Spleen (tissue), 7 donors: ENCODE measurements at regions not wholly inside any gene's neighbourhood (a gene's known extent, or its start where the extent isn't known, plus 50 kb on each side); places are given as distances from the start of the nearest gene placed in this dataset.

Source experiments
- CTCF ChIP-seq, 11 experiments: fragments of 200-600 bp in 7 of 11; fragments of 450-650 bp in 4 of 11; sonication (generic) in 4 of 11; IDR thresholded peaks in 8 of 11; conservative IDR thresholded peaks in 3 of 11; 1 replicate in 7 of 11; 2 replicates in 4 of 11; pipeline versions ENCODE4 v1.4.0 to v1.8.0; 2016 to 2021; ENCODE audit warnings: antibody characterized with exemption in 11 of 11, inconsistent platforms in 4 of 11, mild to moderate bottlenecking in 1 of 11
- POLR2A ChIP-seq, 3 donors: fragments of 450-650 bp; IDR thresholded peaks; one replicate each; pipeline ENCODE4 v1.5.1; 2017; ENCODE audit warnings: antibody characterized with exemption in 3 of 3, mild to moderate bottlenecking in 1 of 3
- POLR2AphosphoS5 ChIP-seq, 3 donors: sonication (generic); formaldehyde crosslinking; IDR thresholded peaks; one replicate each; pipeline ENCODE4 v1.5.1; 2017; ENCODE audit warnings: antibody characterized with exemption in 3 of 3
- donor health status: DM: no; HTN: no; CAD: no; lungs with moderate emphysema.
- donor health status: DM: no; HTN: no; CAD: no.
- donor health status: DM: no; HTN: no; CAD: no.

GRCh38 chr13:73340069-73340468 lies 281.3 kb downstream of the KLF5 start:
- no peak for TF ChIP-seq POLR2A (IDR thresholded peaks at IDR 0.05)
- no peak for TF ChIP-seq POLR2AphosphoS5 (IDR thresholded peaks at IDR 0.05)
- no peak for TF ChIP-seq CTCF (IDR thresholded peaks at IDR 0.05 in 8 of 11, conservative IDR thresholded peaks at IDR 0.05 in 3 of 11)
